ENCODE measurements at regions not wholly inside any gene's neighbourhood (a gene's known extent, or its start where the extent isn't known, plus 50 kb on each side); places are given as distances from the start of the nearest gene placed in this dataset.

GRCh38 chr10:123402021-123402420 lies 247.8 kb downstream of the BUB3 start:
- no peak for TF ChIP-seq POLR2A (IDR thresholded peaks at IDR 0.05)
- TF ChIP-seq CTCF (IDR thresholded peaks at IDR 0.05), result no peak

Measured in lower leg skin (tissue), 3 donors.